ENCODE measurements at regions not wholly inside any gene's neighbourhood (a gene's known extent, or its start where the extent isn't known, plus 50 kb on each side); places are given as distances from the start of the nearest gene placed in this dataset.

DNA sequence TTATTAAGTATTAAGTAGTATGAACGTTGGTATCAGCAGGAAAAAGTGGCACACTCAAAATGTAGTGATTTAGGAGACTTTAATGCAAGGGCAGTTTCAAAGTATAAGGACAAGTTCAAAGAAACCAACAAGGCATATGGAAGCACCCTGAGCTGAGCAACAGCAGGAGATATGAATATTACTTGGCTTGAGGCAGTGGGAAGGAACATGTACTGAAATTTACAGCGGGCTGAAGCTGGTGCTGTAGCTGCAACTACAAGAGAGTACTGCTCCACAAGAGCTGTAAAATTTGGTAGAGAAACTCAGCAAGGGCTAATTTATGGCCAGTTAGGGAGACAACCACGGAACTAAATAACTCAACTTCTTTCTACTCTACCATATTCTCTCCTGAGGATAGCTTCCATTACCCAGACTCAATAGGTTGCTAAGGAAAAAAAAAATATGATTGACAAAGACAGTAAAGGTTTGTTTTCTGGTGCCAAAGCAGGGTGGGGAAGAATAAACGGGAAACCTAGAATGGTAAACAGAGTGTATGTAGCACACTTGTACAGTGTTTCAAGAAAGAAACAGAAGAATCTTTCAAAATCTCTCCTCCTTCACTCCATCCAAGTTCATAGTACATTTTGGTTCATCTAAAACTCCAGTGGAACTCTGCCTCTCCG lies 487.8 kb upstream of the MGAT4C start:
- H3K4me1 Mint-ChIP-seq, result no peaks in the 10 kb centered on the region
- ATAC-seq (ENCODE audit: low read depth), result no peak
- POLR2A ChIA-PET, result no interaction called here
- no peak overlapping the region for H3K4me3 Mint-ChIP-seq
- no peak for DNase-seq
- TF ChIP-seq, protein P1, sequence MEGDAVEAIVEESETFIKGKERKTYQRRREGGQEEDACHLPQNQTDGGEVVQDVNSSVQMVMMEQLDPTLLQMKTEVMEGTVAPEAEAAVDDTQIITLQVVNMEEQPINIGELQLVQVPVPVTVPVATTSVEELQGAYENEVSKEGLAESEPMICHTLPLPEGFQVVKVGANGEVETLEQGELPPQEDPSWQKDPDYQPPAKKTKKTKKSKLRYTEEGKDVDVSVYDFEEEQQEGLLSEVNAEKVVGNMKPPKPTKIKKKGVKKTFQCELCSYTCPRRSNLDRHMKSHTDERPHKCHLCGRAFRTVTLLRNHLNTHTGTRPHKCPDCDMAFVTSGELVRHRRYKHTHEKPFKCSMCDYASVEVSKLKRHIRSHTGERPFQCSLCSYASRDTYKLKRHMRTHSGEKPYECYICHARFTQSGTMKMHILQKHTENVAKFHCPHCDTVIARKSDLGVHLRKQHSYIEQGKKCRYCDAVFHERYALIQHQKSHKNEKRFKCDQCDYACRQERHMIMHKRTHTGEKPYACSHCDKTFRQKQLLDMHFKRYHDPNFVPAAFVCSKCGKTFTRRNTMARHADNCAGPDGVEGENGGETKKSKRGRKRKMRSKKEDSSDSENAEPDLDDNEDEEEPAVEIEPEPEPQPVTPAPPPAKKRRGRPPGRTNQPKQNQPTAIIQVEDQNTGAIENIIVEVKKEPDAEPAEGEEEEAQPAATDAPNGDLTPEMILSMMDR (IDR thresholded peaks at IDR 0.05), result no peak
- no peaks in the 10 kb centered on the region for H3K9me3 Mint-ChIP-seq
- no peak overlapping the region for H3K27ac Mint-ChIP-seq
- intact Hi-C loops (cut with micrococcal nuclease), result no loop called here
- CTCF ChIA-PET, result no interaction called here
- H3K27me3 Mint-ChIP-seq, result no peaks in the 10 kb centered on the region
- no peaks in the 10 kb centered on the region for H3K36me3 Mint-ChIP-seq (ENCODE audit: low read depth)

DNA sequence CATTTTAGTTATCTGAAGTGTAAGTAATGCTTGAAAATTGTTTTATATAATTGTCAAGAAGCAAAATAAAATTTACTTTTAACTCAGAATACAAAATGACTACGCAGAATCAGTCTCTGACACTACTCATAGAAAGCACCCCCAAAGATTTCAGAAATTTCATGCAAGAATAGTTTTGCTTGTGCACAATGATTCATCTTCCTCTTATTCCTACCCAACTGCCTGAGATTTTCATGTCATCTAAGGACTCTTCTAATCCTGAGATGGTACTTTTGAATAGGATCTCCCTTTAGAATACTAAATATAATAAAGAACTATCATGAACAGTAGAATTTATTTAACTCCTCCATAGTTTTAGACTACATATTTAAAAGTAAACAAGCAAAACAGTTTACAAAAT lies 485.3 kb upstream of the MGAT4C start:
- intact Hi-C loops (cut with micrococcal nuclease), result no loop called here
- no peak for DNase-seq
- Mint-ChIP-seq H3K27me3 (no peaks in the 10 kb centered on the region), H3K4me1 (no peaks in the 10 kb centered on the region), H3K9me3 (no peaks in the 10 kb centered on the region), H3K36me3 (ENCODE audit: low read depth) (no peaks in the 10 kb centered on the region), H3K4me3 (no peak overlapping the region), H3K27ac (no peak overlapping the region)
- TF ChIP-seq, protein P1 (IDR thresholded peaks at IDR 0.05), result no peak
- ATAC-seq (ENCODE audit: low read depth), result no peak
- ChIA-PET CTCF (no interaction called here), POLR2A (no interaction called here)

DNA sequence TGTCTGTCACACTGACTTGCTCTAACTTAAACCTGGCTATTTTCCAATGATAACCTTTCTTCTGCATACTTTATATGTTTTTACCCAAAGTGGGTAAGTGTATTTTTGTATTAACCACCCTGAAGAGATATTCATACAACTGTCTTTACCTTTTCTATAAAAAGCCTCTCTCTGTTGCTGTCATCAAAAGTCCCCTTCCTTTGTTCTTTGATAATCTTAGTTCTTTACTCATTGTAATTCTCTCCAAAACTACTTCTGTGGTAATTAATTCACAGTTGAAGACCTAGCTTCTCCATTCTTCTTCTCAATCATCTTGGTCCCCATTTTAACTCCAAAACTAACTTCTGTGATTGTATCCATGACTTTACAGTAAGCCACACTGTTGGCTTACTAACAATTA lies 479.7 kb upstream of the MGAT4C start:
- ChIA-PET POLR2A (no interaction called here), CTCF (no interaction called here)
- intact Hi-C loops (cut with micrococcal nuclease), result no loop called here
- Mint-ChIP-seq H3K27me3 (no peaks in the 10 kb centered on the region), H3K36me3 (ENCODE audit: low read depth) (no peaks in the 10 kb centered on the region), H3K4me1 (no peaks in the 10 kb centered on the region), H3K4me3 (no peak overlapping the region), H3K9me3 (no peaks in the 10 kb centered on the region), H3K27ac (no peak overlapping the region)
- DNase-seq, result no peak
- TF ChIP-seq, protein P1 (IDR thresholded peaks at IDR 0.05), result no peak
- no peak for ATAC-seq (ENCODE audit: low read depth)

DNA sequence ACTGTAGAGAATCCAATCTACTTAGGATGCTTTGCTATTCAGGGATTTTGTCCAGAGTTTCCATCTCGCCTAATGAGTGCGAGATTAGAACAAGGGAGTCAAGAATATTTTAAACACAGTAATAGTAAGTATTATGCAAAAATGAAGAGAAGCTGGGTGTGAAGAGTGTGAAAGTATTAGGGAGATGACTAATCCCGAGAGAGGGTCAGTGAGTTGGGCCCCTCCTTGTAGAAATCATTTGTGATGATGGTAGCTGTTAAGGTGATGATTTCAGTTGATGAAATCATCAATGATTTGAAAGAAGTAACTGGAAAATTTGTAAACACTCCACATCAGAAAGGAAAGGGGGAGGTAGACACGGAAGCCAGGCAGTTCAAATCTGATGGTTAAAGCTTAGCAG lies 478.9 kb upstream of the MGAT4C start:
- H3K36me3 Mint-ChIP-seq (ENCODE audit: low read depth), result no peaks in the 10 kb centered on the region
- H3K4me1 Mint-ChIP-seq, result no peaks in the 10 kb centered on the region
- no peaks in the 10 kb centered on the region for H3K9me3 Mint-ChIP-seq
- H3K4me3 Mint-ChIP-seq, result no peak overlapping the region
- intact Hi-C loops (cut with micrococcal nuclease), result no loop called here
- TF ChIP-seq, protein P1 (IDR thresholded peaks at IDR 0.05), result no peak
- H3K27ac Mint-ChIP-seq, result no peak overlapping the region
- CTCF ChIA-PET, result no interaction called here
- DNase-seq (no peak), ATAC-seq (ENCODE audit: low read depth) (no peak)
- POLR2A ChIA-PET, result no interaction called here
- no peaks in the 10 kb centered on the region for H3K27me3 Mint-ChIP-seq

DNA sequence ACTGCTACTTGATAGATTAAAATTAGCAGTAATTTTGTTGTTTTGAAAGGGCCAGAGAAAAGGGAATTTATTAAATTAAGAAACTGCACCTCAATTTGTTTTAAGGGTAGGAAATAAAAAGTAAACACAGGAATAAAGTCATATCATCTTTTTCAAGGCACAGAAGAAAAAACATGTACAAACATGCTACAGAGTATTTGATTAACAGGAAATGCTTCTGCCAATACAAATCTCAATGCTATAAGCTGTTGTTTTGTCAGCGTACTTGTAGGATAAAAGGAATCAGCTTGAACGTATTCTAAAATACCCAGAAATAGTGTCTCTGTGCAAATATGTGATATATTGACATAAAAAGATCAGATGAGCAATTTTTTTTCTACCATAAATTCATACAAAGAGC lies 474.0 kb upstream of the MGAT4C start:
- no peak overlapping the region for H3K4me3 Mint-ChIP-seq
- ATAC-seq (ENCODE audit: low read depth) (no peak), DNase-seq (no peak)
- no peak overlapping the region for H3K27ac Mint-ChIP-seq
- CTCF ChIA-PET, result no interaction called here
- H3K27me3 Mint-ChIP-seq, result no peaks in the 10 kb centered on the region
- no peaks in the 10 kb centered on the region for H3K9me3 Mint-ChIP-seq
- no peaks in the 10 kb centered on the region for H3K4me1 Mint-ChIP-seq
- H3K36me3 Mint-ChIP-seq (ENCODE audit: low read depth), result no peaks in the 10 kb centered on the region
- POLR2A ChIA-PET, result no interaction called here
- TF ChIP-seq, protein P1 (IDR thresholded peaks at IDR 0.05), result no peak
- intact Hi-C loops (cut with micrococcal nuclease), result no loop called here
